HG02981 (cell line): ENCODE measurements at regions not wholly inside any gene's neighbourhood (a gene's known extent, or its start where the extent isn't known, plus 50 kb on each side); places are given as distances from the start of the nearest gene placed in this dataset.

Source experiments
- ATAC-seq: cut with Tn5 transposase; IDR thresholded peaks from one replicate; pipeline ENCODE4 v1.9.1; 2021; ENCODE audit warnings: mild to moderate bottlenecking, moderate library complexity; ENCODE audit not compliant: unreplicated experiment

GRCh38 chr3:137948400-137949072, 61.4 kb upstream of the CLDN18 start:
- ATAC-seq: no peak

GRCh38 chr3:137958636-137959035, 51.3 kb upstream of the CLDN18 start:
- ATAC-seq: no peak
